Right lobe of liver (tissue), 6 donors: ENCODE measurements at regions not wholly inside any gene's neighbourhood (a gene's known extent, or its start where the extent isn't known, plus 50 kb on each side); places are given as distances from the start of the nearest gene placed in this dataset.

Source experiments
- ATAC-seq, 4 donors: fragments of 200-7000 bp; cut with Tn5 transposase; one replicate each; pipeline ENCODE4 v1.9.1; 2020; ENCODE audit warnings: mild to moderate bottlenecking in 4 of 4, moderate library complexity in 4 of 4
- DNase-seq, 3 donors: peaks; one replicate each; pipeline ENCODE4 v3.0.0-alpha.2; 2020
- H3K27ac ChIP-seq, 3 donors: fragments of 200-600 bp; one replicate each; pipeline ENCODE4 v1.8.0; 2022
- H3K27me3 ChIP-seq, 2 donors: fragments of 200-600 bp; one replicate each; pipeline ENCODE4 v1.8.0; 2022
- H3K36me3 ChIP-seq, 4 donors: fragments of 200-600 bp; sonication (generic) in 1 of 4; one replicate each; pipeline versions ENCODE4 v1.5.1 to v1.8.0; 2017 to 2022; ENCODE audit warnings: control low read depth in 1 of 4
- H3K4me1 ChIP-seq, 4 donors: fragments of 200-600 bp; sonication (generic) in 1 of 4; one replicate each; pipeline versions ENCODE4 v1.5.1 to v1.8.0; 2017 to 2022; ENCODE audit warnings: control low read depth in 1 of 4
- H3K4me3 ChIP-seq, 3 donors: fragments of 200-600 bp; one replicate each; pipeline ENCODE4 v1.8.0; 2022
- H3K9me3 ChIP-seq, 4 donors: fragments of 200-600 bp; sonication (generic) in 1 of 4; one replicate each; pipeline versions ENCODE4 v1.5.1 to v1.8.0; 2017 to 2022; ENCODE audit warnings: control low read depth in 1 of 4
- CTCF ChIP-seq, 4 donors: fragments of 200-600 bp in 3 of 4; fragments of 450-650 bp in 1 of 4; IDR thresholded peaks; one replicate each; pipeline versions ENCODE4 v1.5.1 to v1.8.0; 2016 to 2022; ENCODE audit warnings: antibody characterized with exemption in 4 of 4, mild to moderate bottlenecking in 2 of 4
- POLR2A ChIP-seq: fragments of 450-650 bp; IDR thresholded peaks from one replicate; pipeline ENCODE4 v1.6.1; 2017; ENCODE audit warnings: antibody characterized with exemption, mild to moderate bottlenecking
- WGBS: methylation state at CpG from one replicate; pipeline ENCODE4 v1.1.6; 2018; ENCODE audit warnings: low coverage, low lambda C conversion rate; ENCODE audit not compliant: insufficient coverage; ENCODE audit errors: missing lambda C conversion rate; 5-methylcytosine and 5-hydroxymethylcytosine counted together
- intact Hi-C, 2 donors: fragments of 100-400 bp; cut with DNase I; formaldehyde crosslinking; loops; one replicate each; pipeline versions ENCODE4 v1.11.2 to v1.14.1; 2022
- small RNA-seq, 2 experiments: library from RNA; depleted of rRNA; stranded (forward); fragments of <200 nt; gene quantifications; one replicate each; pipeline ENCODE3, GENCODE V24; 2016
- donor health status: DM: no; HTN: yes; CAD: no.
- donor health status: DM: no; HTN: no; CAD: no.
- donor health status: DM: no; HTN: no; CAD: no.
- donor health status: DM: no; HTN: yes; CAD: no.
- donor health status: DM: no; HTN: yes; CAD: no.

- no peaks in the 10 kb centered on the region for H3K36me3 ChIP-seq
- 45% methylated on average over 6 of the region's 6 CpGs for WGBS
- intact Hi-C loops: no loop called here
- H3K4me3 ChIP-seq: no peak overlapping the region
- H3K27me3 ChIP-seq: no peaks in the 10 kb centered on the region
- H3K4me1 ChIP-seq: no peaks in the 10 kb centered on the region
- no peaks in the 10 kb centered on the region for H3K9me3 ChIP-seq
- H3K27ac ChIP-seq: no peak overlapping the region
- ATAC-seq (peak; percentile 17 to 48 (median 40)), DNase-seq (no peak)
- TF ChIP-seq CTCF (IDR thresholded peaks at IDR 0.05) (no peak), POLR2A (no peak)
Observed at GRCh38 chr12:96143827-96144565, 50.2 kb upstream of the ELK3 start.

Small RNAs in the stretch of these regions (small RNA-seq; reads per million reads assigned to genes)
- 0 reads per million in 2 experiments for gene RN7SL88P
